NCI-H510A (cell line): ENCODE measurements at regions not wholly inside any gene's neighbourhood (a gene's known extent, or its start where the extent isn't known, plus 50 kb on each side); places are given as distances from the start of the nearest gene placed in this dataset.
"Not testable (repeated sequence)": the region's sequence is repeated elsewhere in the genome, so short reads cannot be mapped to it uniquely, and the experiment has no call there.

Experiments
- DNase-seq: peaks from one replicate; lab custom pipeline; 2025; lab: John Stamatoyannopoulos, UW

DNA sequence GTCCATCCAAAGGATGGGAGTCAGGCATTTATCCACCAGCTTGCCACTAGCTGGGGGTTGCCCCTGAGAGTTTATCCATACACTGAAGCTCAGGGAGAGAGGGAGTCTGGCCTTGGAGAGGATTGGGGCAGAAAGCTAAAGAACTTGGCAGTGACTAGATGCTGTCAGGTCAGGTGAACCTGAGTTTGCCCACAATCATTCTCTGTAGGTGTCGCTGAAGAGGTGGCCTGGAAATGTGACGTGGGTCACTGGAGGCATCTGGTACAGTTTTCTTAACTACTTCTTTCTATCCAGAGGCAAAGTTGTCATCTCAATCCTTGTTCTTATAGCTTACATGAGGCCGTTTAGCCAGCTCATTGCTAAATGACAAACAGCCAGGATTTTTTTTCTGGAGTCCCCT is 298.0 kb upstream of the CTNNB1 start:
- no peak for DNase-seq

DNA sequence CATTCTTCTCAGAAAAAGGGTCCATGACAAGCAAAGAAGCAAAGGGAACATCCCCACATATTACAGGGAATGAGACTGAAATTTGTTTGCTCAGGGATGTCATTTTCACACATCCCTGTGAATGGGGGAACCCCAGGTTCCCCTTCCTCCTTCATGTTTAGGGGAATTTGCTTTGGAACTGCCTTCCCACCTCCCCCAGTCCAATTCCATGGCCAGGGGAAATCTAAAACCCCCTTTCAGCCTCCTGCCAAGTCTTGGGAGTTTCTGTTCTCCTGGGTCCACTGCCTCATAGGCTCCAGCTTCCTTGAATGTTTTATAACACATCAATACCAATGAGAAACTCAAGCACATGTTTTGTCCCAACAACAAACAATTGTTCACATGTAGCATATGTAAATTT is 297.5 kb upstream of the CTNNB1 start:
- DNase-seq, result no peak

DNA sequence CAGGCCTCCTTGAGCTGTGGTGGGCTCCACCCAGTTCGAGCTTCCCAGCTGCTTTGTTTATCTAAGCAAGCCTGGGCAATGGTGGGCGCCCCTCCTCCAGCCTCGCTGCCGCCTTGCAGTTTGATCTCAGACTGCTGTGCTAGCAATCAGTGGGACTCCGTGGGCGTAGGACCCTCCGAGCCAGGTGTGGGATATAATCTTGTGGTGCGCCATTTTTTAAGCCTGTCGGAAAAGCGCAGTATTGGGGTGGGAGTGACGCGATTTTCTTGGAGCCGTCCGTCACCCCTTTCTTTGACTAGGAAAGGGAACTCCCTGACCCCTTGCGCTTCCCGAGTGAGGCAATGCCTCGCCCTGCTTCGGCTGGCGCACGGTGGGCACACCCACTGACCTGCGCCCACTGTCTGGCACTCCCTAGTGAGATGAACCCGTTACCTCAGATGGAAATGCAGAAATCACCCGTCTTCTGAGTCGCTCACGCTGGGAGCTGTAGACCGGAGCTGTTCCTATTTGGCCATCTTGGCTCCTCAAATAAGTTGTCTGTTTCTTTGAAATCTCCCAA is 291.3 kb upstream of the CTNNB1 start:
- not testable (repeated sequence) for DNase-seq

DNA sequence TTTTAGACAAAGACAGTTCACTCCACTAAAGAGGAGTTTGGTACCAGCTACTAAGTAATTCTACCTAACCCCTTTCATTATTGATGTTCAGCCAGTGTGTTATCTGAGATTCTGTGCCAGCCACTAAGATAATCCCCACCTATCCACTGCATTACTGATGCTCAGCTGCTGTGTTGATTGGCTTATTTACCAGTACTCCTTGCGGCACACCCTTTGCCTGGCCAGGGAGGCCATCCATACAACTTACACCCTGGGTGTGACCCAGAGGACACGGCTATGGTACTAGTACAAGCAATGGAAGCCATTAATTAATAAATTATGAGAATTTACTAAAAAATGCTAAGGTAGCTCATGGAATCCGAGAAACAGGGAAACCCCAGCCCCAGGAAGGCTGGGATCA is 290.7 kb upstream of the CTNNB1 start:
- no peak for DNase-seq

DNA sequence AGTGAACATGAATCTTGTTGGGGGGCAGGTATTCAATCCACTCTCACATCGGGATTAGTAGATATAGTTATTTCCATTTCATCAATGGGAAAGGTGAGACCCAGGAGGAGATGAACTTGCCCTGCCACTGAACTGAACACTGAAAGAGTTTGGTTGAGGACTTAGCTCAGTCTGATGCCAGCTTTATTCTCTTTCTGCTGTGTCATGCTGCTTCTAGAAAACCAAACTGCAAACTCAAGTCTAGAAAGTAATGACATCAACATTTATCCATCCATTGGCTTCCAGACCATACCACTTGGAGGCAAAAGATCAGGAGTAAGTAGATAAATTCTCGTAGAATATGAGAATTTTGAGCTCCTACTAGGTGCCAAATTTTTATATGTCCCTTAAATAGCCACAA is 288.0 kb upstream of the CTNNB1 start:
- no peak for DNase-seq

DNA sequence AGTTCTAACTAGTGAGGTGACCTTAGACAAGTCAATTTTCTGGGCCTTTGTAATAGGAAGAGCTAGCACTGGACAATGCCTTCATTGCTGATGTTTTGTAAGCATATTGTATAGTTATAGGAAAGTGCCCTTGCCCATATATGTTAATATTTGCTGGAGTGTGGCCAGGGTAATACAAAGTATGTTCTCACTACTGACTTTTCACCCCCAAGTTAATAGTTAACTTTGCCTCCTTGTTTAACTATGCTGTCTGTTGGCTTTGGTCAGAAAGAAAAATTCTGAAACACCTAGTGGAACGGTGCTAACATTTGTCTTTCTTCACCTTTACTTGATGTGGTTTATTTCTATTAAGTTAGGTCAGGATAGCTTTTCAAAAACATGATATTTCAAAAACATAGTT is 287.4 kb upstream of the CTNNB1 start:
- DNase-seq, result no peak

DNA sequence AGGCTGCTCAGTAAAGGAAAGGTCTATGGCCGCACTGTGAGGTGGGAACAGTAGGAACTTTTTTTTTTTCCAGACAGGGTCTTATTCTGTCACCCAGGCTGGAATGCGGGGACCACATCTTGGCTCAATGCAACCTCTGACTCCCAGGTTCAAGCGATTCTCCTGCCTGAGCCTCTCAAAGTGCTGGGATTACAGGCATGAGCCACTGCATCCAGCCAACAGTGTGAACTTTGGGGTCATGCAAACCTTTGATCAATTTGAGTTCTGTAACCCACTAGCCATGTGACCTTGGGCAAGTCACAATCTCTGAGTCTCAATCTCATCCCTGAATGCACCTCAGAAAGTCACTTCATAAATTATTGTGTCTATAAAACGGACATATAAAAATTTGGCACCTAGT is 286.8 kb upstream of the CTNNB1 start:
- DNase-seq, result no peak

DNA sequence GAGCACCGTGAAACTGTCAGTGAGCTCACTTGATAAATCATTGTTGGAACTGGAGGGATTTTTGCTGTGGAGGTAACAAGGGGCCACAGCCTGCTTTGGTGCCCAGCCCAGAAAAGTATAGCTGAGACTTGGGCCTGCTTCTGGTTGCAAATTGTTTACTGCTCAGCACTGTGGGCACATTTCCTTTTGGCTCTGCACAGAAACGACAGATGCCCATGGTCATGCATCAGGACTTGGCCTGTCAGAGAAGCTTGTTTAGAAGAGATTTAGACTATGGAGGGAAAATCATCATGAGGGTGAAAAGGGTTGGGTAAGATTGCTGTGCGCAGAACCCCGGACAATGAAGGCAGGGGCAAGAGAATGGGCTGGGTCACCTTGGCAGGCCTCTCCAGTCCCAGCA is 286.1 kb upstream of the CTNNB1 start:
- DNase-seq, result no peak

DNA sequence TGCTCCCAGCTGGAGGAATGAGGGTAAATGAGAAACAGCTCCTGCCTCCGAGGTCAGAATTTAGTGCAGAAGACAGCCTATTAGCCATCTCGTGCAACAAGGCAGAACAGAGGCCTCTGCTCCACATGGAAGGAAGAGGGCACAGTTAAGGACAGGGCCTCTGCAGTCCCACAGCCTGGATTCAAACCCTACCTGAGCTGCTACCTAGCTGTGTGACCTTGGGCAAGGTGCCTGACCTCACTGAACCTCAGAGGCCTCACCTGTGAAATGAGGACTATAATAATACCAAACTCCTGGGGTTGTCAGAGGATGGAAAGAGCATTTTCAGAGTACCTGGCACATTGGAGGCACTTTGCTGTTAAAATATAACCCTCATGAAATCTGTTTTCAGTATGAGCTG is 285.7 kb upstream of the CTNNB1 start:
- no peak for DNase-seq

DNA sequence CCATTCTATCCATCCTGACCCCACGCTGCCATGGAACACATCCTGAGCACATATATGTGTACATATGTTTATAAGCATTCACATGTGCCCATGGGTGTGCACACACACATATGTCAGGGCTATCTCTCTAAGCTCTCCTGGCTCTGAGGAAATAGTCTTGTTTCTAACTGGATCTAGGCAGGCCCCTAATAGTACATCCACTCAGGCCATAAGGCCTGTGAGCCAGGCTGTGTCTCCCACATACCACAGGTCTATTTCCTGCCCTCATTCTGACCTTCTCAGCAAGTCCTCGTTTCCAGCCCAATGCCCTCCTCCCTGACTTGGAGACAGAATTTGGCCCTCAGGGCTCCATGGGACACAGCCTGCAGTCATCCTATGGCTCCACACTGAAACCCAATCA is 284.8 kb upstream of the CTNNB1 start:
- DNase-seq, result no peak

DNA sequence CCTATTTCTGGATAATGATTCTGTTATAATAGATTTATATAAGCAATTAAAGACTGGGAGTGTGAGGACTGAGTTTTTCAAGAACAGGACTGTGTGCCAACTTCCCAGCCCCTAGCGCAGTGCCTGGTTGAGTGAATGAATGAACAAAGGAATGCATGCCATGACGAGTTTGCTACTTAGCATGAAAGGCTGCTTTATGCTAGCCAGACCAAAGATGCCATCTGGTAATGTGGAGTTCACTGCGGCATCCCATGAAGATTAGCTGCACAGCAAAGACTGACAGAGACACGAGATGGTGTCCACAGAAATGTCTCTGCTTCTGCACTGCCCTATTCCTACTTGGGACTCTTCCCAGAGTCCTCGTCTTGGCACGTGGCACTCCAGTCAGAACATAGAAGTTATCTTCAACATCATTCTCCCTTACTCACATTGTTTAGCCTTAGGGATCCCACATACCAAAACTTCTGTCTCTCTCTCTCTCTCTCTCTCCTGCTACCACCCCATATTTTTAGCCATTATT is 283.9 kb upstream of the CTNNB1 start:
- DNase-seq, result no peak

DNA sequence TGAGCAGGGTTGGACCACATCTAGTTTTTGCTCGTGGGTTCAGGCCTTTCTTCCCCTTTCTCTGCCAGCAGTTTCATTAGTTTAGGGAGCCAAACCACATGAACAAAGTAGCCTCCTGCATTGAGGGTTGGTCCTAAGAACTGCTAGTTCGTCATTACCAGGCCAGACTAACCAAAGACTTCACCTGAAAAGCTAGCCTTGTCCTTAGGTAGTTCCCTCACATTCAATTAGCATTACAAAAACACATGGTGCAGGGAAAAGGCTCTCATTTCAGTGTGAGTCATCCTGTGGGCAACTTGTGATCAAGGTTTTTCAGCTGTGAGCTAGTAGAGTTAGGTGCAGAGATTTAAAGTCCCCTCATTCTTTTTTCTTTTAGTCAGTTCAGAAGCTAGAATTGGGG is 279.3 kb upstream of the CTNNB1 start:
- DNase-seq, result no peak

DNA sequence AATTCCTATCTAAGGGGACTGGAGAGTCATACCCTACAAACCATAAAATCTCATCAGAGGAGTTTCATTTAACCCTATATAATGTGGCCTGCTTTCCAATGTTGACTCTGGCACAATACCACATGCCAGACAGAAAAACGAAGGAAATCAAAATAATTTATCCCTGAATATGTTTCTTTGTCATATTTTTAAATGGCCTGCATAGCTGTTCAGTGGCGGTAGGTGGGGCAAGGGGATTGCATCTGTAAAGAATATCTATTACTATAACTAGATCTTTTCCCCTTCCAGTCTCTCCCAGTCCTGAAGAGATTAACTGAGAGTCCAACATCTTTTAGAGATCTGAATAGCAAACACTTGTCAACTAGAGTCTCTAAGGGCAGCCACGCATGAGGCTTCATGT is 278.1 kb upstream of the CTNNB1 start:
- no peak for DNase-seq

DNA sequence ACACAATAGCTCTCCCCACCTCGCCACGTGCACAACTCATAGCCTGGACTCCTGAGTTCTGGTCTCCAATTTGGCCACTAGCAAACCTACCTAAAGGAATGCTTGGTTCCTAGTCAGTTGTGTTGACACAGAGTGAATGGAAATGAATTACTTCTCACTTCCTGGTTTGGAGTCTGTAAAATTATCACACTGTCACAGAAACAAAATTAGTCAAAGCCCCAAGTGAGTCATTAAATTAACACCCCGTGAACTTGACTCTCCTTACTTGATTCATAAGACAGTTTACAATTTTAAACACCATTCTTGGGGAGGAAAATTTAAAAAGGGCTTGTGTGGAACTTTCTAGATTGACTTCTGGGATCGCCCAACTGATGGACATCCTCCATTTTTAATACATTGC is 276.2 kb upstream of the CTNNB1 start:
- no peak for DNase-seq

DNA sequence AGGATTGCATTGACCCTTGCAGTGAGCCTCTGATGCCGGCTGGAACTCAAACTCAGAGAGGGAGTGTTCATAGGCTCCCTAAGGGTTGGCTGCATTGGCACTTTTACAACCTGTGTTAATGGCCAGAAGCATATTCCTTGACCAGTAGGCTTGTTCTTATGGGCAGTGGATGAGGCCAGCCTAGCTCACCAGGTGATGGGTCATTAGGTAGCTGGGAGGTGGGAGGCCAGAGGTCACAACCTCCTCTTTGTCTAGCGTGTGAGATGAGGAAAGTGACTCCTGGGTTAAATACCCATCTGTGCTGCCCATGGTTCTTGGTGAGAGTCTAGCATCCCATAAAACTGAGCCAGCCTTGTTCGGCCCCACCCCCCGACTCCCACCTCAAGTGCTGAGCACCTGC is 275.7 kb upstream of the CTNNB1 start:
- DNase-seq, result no peak

DNA sequence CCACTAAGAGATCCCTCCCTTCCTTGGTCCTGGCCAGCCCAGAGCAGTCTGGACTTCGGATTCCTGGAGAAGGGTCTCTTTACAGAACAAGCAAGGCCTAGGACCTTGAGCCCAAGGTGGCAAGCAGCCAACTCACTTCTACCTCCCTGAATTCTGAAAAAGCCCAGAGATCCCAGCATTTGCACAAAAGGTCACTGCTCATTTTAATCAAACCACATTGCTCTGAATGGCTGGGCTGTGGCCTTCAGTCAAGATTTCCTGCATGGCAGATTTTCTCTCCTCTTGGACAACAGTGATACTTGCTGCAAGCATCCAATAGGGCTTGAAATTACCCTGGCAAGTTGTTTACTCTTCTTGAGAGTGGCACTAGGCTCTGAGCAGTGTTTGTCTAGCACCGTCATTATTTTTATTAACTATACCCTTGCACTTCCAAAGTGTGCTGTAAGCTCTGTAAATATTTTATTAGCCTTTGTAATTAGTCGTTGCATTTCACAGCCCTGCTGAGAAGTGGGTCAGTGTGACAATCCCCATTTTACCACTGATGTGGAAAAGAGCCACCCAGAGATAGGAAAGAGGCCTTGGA is 274.7 kb upstream of the CTNNB1 start:
- peak; percentile 66 for DNase-seq

DNA sequence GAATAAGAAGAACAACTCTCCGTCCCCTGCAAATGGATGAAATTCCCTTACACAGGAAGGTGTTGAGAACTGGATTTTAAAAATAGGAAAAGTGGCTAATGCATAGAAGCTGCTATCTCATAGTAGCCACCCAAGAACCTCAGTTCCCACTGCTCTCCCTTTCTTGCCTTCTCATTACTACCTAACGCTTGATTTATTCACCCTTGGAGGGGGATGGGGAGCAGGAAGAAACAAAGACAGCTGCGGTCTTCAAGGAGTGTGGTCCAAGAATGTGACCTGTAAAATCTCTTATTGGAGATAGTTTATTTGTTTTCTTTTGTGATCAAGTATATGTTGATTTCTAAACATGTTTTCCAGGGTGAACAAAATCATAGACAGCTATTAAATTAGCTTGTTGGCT is 274.1 kb upstream of the CTNNB1 start:
- DNase-seq, result no peak

DNA sequence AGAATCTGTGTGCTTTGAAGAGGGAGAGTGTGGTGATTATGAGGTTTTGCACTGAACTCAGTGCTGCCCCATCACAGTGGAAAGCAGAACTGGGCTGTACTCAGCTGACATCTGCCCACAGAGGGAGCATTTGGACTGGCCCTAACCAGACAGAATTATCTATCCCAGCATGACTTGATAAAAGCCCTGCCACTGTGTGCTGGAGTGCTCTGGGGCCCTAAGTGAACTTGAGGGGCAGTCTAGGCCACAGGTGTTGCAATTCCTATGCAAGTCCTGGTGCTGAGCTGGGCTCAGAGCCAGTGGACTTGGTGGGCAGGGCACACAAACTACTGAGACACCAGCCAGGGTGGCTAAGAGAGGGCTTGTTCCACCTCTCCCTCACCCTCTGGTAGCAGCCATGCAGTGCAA is 269.2 kb upstream of the CTNNB1 start:
- no peak for DNase-seq

DNA sequence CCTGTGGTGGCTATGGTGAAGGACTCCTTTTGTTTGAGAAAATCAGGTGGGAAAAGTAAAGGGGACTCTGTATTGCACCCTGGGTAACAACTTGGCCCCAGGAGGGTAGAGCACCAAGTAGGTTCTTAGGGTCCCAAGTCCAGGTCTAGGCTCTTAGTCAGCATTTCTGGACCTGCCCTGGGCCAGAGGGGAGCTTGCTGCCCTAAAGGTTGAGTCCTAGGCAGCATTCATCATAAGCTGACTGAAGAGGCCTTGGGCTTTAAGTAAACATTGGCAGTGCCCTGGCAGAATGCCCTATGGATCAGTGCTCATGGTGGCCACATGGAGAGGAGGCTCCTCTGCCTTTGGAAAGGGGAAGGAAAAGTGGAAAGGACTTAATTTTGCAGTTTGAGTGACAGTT is 268.5 kb upstream of the CTNNB1 start:
- no peak for DNase-seq

DNA sequence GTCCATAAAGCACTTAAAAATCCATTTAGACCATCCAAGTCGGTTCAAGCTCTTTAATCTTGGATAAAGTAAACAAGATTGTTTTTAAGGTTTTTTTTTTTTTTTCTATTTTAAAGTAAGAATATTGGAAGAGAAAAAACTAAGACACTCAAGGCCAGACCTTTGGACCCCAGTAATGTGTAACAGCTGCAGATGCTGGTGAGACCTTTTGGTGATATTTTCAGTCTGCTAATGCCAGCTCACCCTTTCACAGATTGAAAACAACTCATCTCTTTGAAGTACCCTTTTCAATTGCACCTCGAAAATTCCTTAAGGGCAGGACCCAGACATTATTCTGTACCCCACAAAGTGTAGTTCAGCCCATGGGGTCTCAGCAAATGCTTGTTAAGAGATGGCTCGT is 260.7 kb upstream of the CTNNB1 start:
- no peak for DNase-seq

DNA sequence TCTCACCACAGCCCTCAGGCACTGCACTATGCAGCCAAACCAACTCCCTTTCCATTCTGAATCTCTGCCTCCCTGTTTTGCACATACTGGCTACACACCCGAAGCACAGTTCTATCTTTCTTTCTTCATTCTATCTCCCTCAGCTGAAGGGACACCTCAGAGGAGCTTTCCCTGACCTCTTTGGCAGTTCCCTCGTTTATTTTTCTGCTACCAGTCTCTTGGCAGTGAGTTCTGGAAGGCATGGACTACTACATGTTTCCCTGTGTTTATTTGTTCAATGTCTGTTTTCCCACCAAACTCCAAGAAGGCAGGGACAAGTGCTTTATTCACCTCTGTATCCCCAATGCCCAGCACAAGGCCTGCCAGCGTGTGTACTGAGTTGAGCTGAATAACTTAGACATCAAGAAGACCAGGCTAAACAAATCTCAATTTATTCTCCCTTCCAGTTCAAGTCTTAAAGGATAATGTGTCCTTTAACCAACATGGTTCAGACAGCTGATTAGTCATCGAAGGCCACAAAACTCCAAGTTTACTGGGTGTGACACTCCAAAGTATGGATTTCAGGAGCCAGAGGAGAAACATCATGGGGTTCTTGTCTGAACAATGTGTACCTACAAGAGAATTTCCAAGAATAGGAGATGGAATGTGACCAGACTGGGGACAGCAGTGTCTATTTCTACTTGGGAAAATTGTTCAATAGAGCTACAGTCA is 260.1 kb upstream of the CTNNB1 start:
- DNase-seq, result no peak

DNA sequence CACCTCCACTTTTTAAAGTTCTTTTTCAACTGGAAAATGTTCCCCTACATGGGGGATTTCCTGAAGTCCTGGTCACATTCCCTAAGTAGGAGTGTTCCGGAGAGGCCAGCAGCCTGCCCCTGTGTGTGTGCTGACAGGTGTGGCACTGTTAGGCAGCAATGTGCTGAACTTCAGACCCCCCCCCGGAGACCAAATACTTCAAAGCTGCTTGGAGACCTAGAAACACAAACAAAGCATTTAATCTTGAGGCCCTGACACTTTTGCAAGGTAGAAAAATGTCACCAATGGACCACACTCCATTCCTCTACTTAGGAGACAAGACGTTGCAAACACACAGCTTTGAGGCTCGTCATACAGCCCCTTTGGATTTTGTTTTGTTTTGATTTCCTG is 259.6 kb upstream of the CTNNB1 start:
- DNase-seq, result no peak

DNA sequence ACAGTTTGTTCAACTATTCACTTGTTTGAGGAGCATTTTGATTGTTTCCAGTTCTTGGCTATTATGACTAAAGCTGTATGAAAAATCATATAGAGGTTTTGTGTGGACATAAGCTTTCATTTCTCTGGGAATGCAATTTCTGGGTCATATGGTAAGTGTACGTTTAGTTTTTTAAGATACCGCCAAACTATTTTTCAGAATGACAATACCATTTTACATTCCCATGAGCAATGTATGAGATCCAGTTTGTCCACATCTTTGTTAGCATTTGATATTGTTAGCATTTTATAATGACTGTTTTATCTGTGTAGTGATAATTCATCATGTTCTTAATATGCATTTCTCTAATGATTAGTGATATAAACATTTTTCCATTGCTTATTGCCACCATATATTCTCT is 258.7 kb upstream of the CTNNB1 start:
- DNase-seq, result no peak

DNA sequence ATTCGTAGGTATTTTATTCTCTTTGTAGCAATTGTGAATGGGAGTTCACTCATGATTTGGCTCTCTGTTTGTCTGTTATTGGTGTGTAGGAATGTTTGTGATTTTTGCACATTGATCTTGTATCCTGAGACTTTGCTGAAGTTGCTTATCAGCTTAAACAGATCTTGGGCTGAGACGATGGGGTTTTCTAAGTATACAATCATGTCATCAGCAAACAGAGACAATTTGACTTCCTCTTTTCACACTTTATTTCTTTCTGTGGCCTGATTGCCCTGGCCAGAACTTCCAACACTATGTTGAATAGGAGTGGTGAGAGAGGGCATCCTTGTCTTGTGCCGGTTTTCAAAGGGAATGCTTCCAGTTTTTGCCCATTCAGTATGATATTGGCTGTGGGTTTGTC is 252.3 kb upstream of the CTNNB1 start:
- not testable (repeated sequence) for DNase-seq
